ENCODE measurements at regions not wholly inside any gene's neighbourhood (a gene's known extent, or its start where the extent isn't known, plus 50 kb on each side); places are given as distances from the start of the nearest gene placed in this dataset.

GRCh38 chr9:19999491-20000057, 210.7 kb upstream of the SLC24A2 start:
- no peak for TF ChIP-seq CTCF (IDR thresholded peaks at IDR 0.05; ENCODE audit: insufficient read depth, missing control alignments)
- no peak for DNase-seq (ENCODE audit: insufficient read length, low spot score)
- FAIRE-seq = no peak

GRCh38 chr9:19998823-19999455, 210.1 kb upstream of the SLC24A2 start:
- no peak for FAIRE-seq
- no peak for DNase-seq (ENCODE audit: insufficient read length, low spot score)
- no peak for TF ChIP-seq CTCF (IDR thresholded peaks at IDR 0.05; ENCODE audit: insufficient read depth, missing control alignments)

- TF ChIP-seq CTCF (IDR thresholded peaks at IDR 0.05; ENCODE audit: insufficient read depth, missing control alignments) = no peak
- FAIRE-seq (no peak), DNase-seq (ENCODE audit: insufficient read length, low spot score) (no peak)
These were observed 209.3 kb upstream of the SLC24A2 start for GRCh38 chr9:19998153-19998552.

- DNase-seq (ENCODE audit: insufficient read length, low spot score) = no peak
- no peak for FAIRE-seq
- TF ChIP-seq CTCF (IDR thresholded peaks at IDR 0.05; ENCODE audit: insufficient read depth, missing control alignments) = no peak
These were observed 206.8 kb upstream of the SLC24A2 start for GRCh38 chr9:19995619-19996018.

GRCh38 chr9:19994296-19994695, 205.5 kb upstream of the SLC24A2 start:
- TF ChIP-seq CTCF (IDR thresholded peaks at IDR 0.05; ENCODE audit: insufficient read depth, missing control alignments) = no peak
- DNase-seq (ENCODE audit: insufficient read length, low spot score) (no peak), FAIRE-seq (no peak)

GRCh38 chr9:19992556-19992955, 203.7 kb upstream of the SLC24A2 start:
- TF ChIP-seq CTCF (IDR thresholded peaks at IDR 0.05; ENCODE audit: insufficient read depth, missing control alignments) = no peak
- no peak for DNase-seq (ENCODE audit: insufficient read length, low spot score)
- no peak for FAIRE-seq

- FAIRE-seq (no peak), DNase-seq (ENCODE audit: insufficient read length, low spot score) (no peak)
- no peak for TF ChIP-seq CTCF (IDR thresholded peaks at IDR 0.05; ENCODE audit: insufficient read depth, missing control alignments)
These were observed 200.4 kb upstream of the SLC24A2 start for GRCh38 chr9:19989213-19989612.

Data from D721Med (cell line).